ENCODE measurements at regions not wholly inside any gene's neighbourhood (a gene's known extent, or its start where the extent isn't known, plus 50 kb on each side); places are given as distances from the start of the nearest gene placed in this dataset.

- Histone ChIP-seq H3K9me3 (replicated peaks; ENCODE audit: control insufficient read depth, low read depth, low read length) (no peaks in the 10 kb centered on the region), H3K4me1 (ENCODE audit: control insufficient read depth, insufficient read depth, low read length) (peaks cover 6% of the 10 kb centered on the region), H3K4me3 (ENCODE audit: low read length) (no peak overlapping the region), H3K27me3 (ENCODE audit: control insufficient read depth, insufficient read depth, low read length) (no peaks in the 10 kb centered on the region), H3K36me3 (ENCODE audit: control insufficient read depth, insufficient read depth, low read length) (no peaks in the 10 kb centered on the region), H3K27ac (ENCODE audit: low read length) (no peak overlapping the region)
- WGBS (ENCODE audit: insufficient coverage): no CpG with 5 or more reads among the region's 4 CpGs
- DNase-seq: no peak
Measured at GRCh38 chr5:52685971-52686370, 101.7 kb upstream of the ITGA1 start.

DNA sequence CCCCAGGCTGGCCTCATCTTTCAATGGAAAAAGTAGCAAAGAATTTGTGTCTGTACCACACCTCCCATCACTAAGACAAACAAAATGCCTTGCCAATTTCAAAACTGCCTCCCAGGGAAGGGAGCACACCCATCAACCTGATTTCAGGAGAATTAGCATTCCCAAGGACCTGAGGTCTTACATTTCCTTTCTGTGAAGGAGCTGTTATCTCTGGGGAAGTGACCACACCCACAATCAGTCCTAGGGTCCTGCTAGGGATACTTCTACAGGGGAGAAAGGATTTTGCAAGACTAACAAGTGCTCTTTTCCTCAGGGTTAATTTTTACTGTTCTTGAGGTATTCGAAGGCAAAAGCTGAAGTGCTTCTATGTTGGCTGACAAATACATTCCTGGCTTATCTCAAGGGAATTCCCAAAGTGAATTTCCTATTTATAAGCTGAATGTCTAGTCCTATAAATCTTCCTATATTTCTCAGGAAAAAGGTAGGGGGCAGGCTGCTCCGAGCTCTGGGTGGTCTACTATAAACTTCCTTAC lies 97.4 kb upstream of the ITGA1 start:
- peak; percentile 59 for DNase-seq
- Histone ChIP-seq H3K4me1 (ENCODE audit: control insufficient read depth, insufficient read depth, low read length) (peaks cover 12% of the 10 kb centered on the region), H3K27me3 (ENCODE audit: control insufficient read depth, insufficient read depth, low read length) (no peaks in the 10 kb centered on the region), H3K27ac (ENCODE audit: low read length) (no peak overlapping the region), H3K36me3 (ENCODE audit: control insufficient read depth, insufficient read depth, low read length) (no peaks in the 10 kb centered on the region), H3K4me3 (ENCODE audit: low read length) (no peak overlapping the region), H3K9me3 (replicated peaks; ENCODE audit: control insufficient read depth, low read depth, low read length) (no peaks in the 10 kb centered on the region)
- WGBS (ENCODE audit: insufficient coverage): no CpG with 5 or more reads among the region's 2 CpGs

- Histone ChIP-seq H3K36me3 (ENCODE audit: control insufficient read depth, insufficient read depth, low read length) (no peaks in the 10 kb centered on the region), H3K9me3 (replicated peaks; ENCODE audit: control insufficient read depth, low read depth, low read length) (no peaks in the 10 kb centered on the region), H3K27me3 (ENCODE audit: control insufficient read depth, insufficient read depth, low read length) (no peaks in the 10 kb centered on the region), H3K4me1 (ENCODE audit: control insufficient read depth, insufficient read depth, low read length) (peaks cover 12% of the 10 kb centered on the region), H3K27ac (ENCODE audit: low read length) (no peak overlapping the region), H3K4me3 (ENCODE audit: low read length) (no peak overlapping the region)
- DNase-seq: peak; percentile 81
Measured at GRCh38 chr5:52692039-52692438, 95.7 kb upstream of the ITGA1 start.

DNA sequence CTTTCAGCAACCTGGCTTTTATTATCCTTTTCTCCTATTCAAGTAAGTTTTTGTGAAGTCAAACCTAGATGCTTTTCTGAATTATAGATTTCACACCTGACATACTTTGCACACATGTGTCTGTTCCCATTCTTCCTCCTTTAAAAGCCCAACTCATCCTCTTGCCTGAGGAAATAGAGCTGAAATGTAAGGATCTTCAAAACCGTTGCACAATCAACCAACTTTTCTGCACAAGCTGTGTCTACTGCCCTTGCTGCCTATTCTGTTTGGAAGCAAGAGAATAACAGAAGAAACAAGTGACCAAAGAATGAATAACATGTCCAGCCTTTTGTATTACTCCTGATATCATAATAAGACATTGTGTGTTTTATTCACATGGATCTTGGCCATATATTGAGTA lies 95.1 kb upstream of the ITGA1 start:
- H3K9me3 ChIP-seq (replicated peaks; ENCODE audit: control insufficient read depth, low read depth, low read length): no peaks in the 10 kb centered on the region
- WGBS (ENCODE audit: insufficient coverage): no CpG with 5 or more reads among the region's 1 CpG

DNA sequence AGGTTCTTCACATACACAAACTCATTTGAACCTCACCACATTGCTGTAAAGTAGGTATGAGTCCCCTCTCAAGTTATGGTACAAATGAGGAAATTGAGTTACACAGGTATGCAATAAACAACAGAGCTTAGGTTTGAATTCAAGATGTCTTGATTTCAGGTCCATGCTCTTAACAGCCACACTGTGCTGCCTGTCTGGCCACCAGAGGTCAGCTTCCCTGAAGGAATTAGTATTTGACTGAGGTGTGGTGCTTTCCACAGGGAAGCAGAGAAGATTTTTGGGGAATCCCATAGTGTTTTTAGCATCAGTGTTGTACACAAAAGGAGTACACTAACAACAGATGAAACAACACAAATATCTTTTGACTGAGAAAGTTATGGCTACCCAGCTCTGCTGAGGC lies 94.4 kb upstream of the ITGA1 start:
- Histone ChIP-seq H3K4me1 (ENCODE audit: control insufficient read depth, insufficient read depth, low read length) (peaks cover 12% of the 10 kb centered on the region), H3K27me3 (ENCODE audit: control insufficient read depth, insufficient read depth, low read length) (no peaks in the 10 kb centered on the region), H3K9me3 (replicated peaks; ENCODE audit: control insufficient read depth, low read depth, low read length) (no peaks in the 10 kb centered on the region), H3K27ac (ENCODE audit: low read length) (no peak overlapping the region), H3K36me3 (ENCODE audit: control insufficient read depth, insufficient read depth, low read length) (no peaks in the 10 kb centered on the region), H3K4me3 (ENCODE audit: low read length) (no peak overlapping the region)
- DNase-seq: peak; percentile 56

More for the DNA sequence above, 95.1 kb upstream of the ITGA1 start:
- Histone ChIP-seq H3K4me3 (ENCODE audit: low read length) (no peak overlapping the region), H3K4me1 (ENCODE audit: control insufficient read depth, insufficient read depth, low read length) (peaks cover 12% of the 10 kb centered on the region), H3K27ac (ENCODE audit: low read length) (no peak overlapping the region), H3K27me3 (ENCODE audit: control insufficient read depth, insufficient read depth, low read length) (no peaks in the 10 kb centered on the region), H3K36me3 (ENCODE audit: control insufficient read depth, insufficient read depth, low read length) (no peaks in the 10 kb centered on the region)
- no peak for DNase-seq

DNA sequence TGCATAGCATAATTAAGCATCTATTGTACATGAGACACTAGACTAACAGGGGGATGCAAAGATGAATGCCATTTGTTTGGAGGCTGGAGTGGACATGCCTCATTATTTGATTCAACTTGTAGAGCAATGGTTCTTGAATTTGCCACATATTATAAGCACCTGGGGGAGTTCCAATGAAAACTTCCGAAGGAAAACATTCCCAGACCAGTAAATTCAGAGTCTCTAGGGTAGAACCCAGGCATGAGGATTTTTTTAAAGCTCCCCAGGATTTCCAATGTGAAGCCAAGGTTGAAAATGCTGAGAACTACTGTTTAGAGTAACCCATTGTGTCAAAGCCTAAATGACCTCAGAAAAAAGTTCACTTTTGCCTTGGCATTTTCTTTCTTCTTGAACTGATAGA lies 93.9 kb upstream of the ITGA1 start:
- peak overlapping the region; percentile 38 for H3K27ac ChIP-seq (ENCODE audit: low read length)
- no peaks in the 10 kb centered on the region for H3K9me3 ChIP-seq (replicated peaks; ENCODE audit: control insufficient read depth, low read depth, low read length)
- no peak overlapping the region for H3K4me3 ChIP-seq (ENCODE audit: low read length)
- no peaks in the 10 kb centered on the region for H3K36me3 ChIP-seq (ENCODE audit: control insufficient read depth, insufficient read depth, low read length)
- no peaks in the 10 kb centered on the region for H3K27me3 ChIP-seq (ENCODE audit: control insufficient read depth, insufficient read depth, low read length)
- H3K4me1 ChIP-seq (ENCODE audit: control insufficient read depth, insufficient read depth, low read length): peaks cover 12% of the 10 kb centered on the region
- no peak for DNase-seq
- no CpG with 5 or more reads among the region's 1 CpG for WGBS (ENCODE audit: insufficient coverage)

GRCh38 chr5:52694648-52695047 lies 93.1 kb upstream of the ITGA1 start:
- Histone ChIP-seq H3K9me3 (replicated peaks; ENCODE audit: control insufficient read depth, low read depth, low read length) (no peaks in the 10 kb centered on the region), H3K4me1 (ENCODE audit: control insufficient read depth, insufficient read depth, low read length) (peaks cover 12% of the 10 kb centered on the region), H3K4me3 (ENCODE audit: low read length) (no peak overlapping the region), H3K27me3 (ENCODE audit: control insufficient read depth, insufficient read depth, low read length) (no peaks in the 10 kb centered on the region), H3K27ac (ENCODE audit: low read length) (peak overlapping the region; percentile 57), H3K36me3 (ENCODE audit: control insufficient read depth, insufficient read depth, low read length) (no peaks in the 10 kb centered on the region)
- DNase-seq: peak; percentile 67
- WGBS (ENCODE audit: insufficient coverage): 50% methylated on average over 1 of the region's 3 CpGs

DNA sequence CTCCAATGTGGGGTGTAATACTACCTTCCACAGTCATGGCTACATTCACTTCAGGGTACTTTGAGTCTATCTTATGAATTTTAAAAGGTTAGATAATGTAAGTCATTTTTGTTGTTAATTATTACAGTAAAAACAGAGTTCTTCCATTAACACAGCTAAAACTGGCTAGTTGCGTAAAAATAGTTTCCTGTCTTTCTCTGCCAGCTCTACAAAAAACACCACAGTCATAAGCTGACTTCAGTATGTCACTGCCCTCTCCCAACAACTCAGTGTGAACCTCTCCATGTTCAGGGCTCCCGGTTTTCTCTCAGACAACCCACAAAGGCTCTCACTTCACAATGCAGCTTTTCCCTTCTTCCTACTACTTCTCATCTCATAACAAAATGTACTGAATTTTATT lies 84.8 kb upstream of the ITGA1 start:
- WGBS (ENCODE audit: insufficient coverage): 66% methylated on average over 2 of the region's 2 CpGs
- DNase-seq: peak; percentile 67
- no peak overlapping the region for H3K27ac ChIP-seq (ENCODE audit: low read length)

DNA sequence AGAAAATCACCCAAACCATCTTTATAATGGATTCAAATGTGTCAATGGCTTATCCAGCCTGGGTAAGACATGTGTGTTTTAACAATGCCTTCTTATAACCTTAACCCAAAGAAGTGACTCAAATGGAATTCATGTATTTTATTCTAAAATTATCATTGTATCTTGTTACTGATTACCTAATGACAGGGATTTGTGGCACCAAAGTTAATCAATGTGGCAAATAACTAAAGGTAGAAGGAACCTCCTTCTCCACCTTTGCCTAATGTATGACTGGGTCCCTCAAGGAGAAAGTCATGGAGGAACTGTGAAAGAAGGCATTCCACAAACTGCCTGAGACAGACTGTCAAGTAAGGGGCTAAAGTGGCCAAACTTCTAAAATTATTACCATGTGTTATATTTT lies 84.4 kb upstream of the ITGA1 start:
- Histone ChIP-seq H3K27ac (ENCODE audit: low read length) (no peak overlapping the region), H3K4me1 (ENCODE audit: control insufficient read depth, insufficient read depth, low read length) (no peaks in the 10 kb centered on the region), H3K4me3 (ENCODE audit: low read length) (no peak overlapping the region), H3K27me3 (ENCODE audit: control insufficient read depth, insufficient read depth, low read length) (no peaks in the 10 kb centered on the region), H3K36me3 (ENCODE audit: control insufficient read depth, insufficient read depth, low read length) (no peaks in the 10 kb centered on the region), H3K9me3 (replicated peaks; ENCODE audit: control insufficient read depth, low read depth, low read length) (no peaks in the 10 kb centered on the region)
- no peak for DNase-seq

More for the DNA sequence above, 84.8 kb upstream of the ITGA1 start:
- no peaks in the 10 kb centered on the region for H3K36me3 ChIP-seq (ENCODE audit: control insufficient read depth, insufficient read depth, low read length)
- H3K27me3 ChIP-seq (ENCODE audit: control insufficient read depth, insufficient read depth, low read length): no peaks in the 10 kb centered on the region
- no peaks in the 10 kb centered on the region for H3K4me1 ChIP-seq (ENCODE audit: control insufficient read depth, insufficient read depth, low read length)
- H3K9me3 ChIP-seq (replicated peaks; ENCODE audit: control insufficient read depth, low read depth, low read length): no peaks in the 10 kb centered on the region
- no peak overlapping the region for H3K4me3 ChIP-seq (ENCODE audit: low read length)

GRCh38 chr5:52705720-52706119 lies 82.0 kb upstream of the ITGA1 start:
- Histone ChIP-seq H3K27ac (ENCODE audit: low read length) (peak overlapping the region; percentile 31), H3K27me3 (ENCODE audit: control insufficient read depth, insufficient read depth, low read length) (no peaks in the 10 kb centered on the region), H3K4me1 (ENCODE audit: control insufficient read depth, insufficient read depth, low read length) (no peaks in the 10 kb centered on the region), H3K36me3 (ENCODE audit: control insufficient read depth, insufficient read depth, low read length) (no peaks in the 10 kb centered on the region), H3K4me3 (ENCODE audit: low read length) (no peak overlapping the region), H3K9me3 (replicated peaks; ENCODE audit: control insufficient read depth, low read depth, low read length) (no peaks in the 10 kb centered on the region)
- DNase-seq: no peak

DNA sequence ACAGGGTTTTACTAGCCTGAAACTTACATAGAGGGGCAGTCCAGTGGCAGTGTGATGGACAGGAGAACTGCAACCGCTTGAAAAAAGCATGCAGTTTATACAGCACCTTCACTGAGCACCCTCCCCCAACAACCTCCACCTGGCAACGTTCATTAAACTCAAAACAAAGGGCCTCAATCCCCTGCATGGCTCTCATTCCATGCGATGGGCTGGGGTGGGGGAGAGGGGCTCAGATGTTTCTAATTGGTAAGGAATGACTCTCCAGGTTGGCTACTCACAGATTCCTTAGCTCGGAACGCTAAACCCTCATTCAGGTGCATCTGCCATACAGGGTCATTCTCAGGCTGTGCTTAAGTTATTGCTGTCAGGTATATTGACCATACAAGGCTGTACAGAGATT lies 80.9 kb upstream of the ITGA1 start:
- no peak for DNase-seq
- no peaks in the 10 kb centered on the region for H3K27me3 ChIP-seq (ENCODE audit: control insufficient read depth, insufficient read depth, low read length)
- no peaks in the 10 kb centered on the region for H3K9me3 ChIP-seq (replicated peaks; ENCODE audit: control insufficient read depth, low read depth, low read length)
- no peak overlapping the region for H3K4me3 ChIP-seq (ENCODE audit: low read length)
- no peaks in the 10 kb centered on the region for H3K4me1 ChIP-seq (ENCODE audit: control insufficient read depth, insufficient read depth, low read length)
- no peak overlapping the region for H3K27ac ChIP-seq (ENCODE audit: low read length)
- H3K36me3 ChIP-seq (ENCODE audit: control insufficient read depth, insufficient read depth, low read length): no peaks in the 10 kb centered on the region
- WGBS (ENCODE audit: insufficient coverage): no CpG with 5 or more reads among the region's 5 CpGs

Measured in muscle of leg (tissue), 3 donors.